Ovary (tissue), 3 donors: ENCODE measurements at regions not wholly inside any gene's neighbourhood (a gene's known extent, or its start where the extent isn't known, plus 50 kb on each side); places are given as distances from the start of the nearest gene placed in this dataset.

ENCODE experiments used
- POLR2A ChIP-seq: fragments of 450-650 bp; IDR thresholded peaks from one replicate; pipeline ENCODE4 v1.6.1; 2017; ENCODE audit warnings: antibody characterized with exemption, mild to moderate bottlenecking, moderate library complexity
- TF ChIP-seq, protein P1 (sequence below), 3 donors: fragments of 450-650 bp in 2 of 3; fragments of 200-600 bp in 1 of 3; IDR thresholded peaks; one replicate each; pipeline versions ENCODE4 v1.5.1 to v1.8.0; 2016 to 2022; ENCODE audit warnings: antibody characterized with exemption in 3 of 3, mild to moderate bottlenecking in 1 of 3
- donor health status: DM: no; HTN: no; CAD: no.

DNA sequence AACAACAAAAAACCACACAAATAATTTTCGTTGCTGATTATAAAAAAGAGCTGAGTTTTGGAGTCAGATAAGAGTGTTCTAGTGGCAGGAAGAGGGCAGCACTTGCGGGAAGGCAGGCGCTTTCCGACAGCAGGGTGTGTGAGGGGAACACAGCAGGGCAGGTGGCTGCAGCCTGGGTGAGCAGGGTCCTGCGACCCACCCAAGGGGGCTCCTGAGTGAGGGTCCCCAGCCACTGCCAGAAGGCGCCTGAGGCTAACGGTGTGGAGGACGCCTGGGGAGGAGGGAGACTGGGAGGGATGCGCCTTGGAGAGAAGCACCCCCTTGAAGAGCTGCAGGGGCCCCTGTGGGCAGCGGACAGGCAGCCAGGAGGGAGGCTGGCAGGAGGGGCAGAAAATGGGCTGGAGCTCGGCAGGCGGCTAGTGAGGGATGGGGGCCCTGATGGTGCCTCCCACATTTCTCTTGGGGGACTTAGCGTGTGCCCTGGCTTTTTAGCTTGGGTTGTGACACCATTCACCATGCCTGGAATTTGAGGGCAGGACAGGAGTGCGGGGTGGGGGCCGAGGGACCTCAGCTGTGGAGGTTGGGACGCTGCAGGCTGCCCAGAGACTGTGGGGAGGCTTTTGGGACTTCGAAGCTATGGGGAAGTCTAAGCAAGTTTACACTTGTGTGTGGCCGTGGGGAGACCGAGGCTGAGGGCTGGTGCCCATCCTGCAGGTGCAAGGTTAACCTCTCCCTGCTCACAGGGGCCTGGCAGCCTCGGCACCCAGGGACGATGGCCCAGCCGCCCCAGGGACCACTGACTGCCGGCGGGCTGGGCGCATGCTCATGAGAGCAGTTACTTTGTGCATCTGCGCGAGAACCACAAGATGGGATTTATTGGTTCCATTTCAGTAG, 111.4 kb downstream of the SIK1 start:
- TF ChIP-seq, protein P1, sequence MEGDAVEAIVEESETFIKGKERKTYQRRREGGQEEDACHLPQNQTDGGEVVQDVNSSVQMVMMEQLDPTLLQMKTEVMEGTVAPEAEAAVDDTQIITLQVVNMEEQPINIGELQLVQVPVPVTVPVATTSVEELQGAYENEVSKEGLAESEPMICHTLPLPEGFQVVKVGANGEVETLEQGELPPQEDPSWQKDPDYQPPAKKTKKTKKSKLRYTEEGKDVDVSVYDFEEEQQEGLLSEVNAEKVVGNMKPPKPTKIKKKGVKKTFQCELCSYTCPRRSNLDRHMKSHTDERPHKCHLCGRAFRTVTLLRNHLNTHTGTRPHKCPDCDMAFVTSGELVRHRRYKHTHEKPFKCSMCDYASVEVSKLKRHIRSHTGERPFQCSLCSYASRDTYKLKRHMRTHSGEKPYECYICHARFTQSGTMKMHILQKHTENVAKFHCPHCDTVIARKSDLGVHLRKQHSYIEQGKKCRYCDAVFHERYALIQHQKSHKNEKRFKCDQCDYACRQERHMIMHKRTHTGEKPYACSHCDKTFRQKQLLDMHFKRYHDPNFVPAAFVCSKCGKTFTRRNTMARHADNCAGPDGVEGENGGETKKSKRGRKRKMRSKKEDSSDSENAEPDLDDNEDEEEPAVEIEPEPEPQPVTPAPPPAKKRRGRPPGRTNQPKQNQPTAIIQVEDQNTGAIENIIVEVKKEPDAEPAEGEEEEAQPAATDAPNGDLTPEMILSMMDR (IDR thresholded peaks at IDR 0.05): no peak
- TF ChIP-seq POLR2A: no peak
